ENCODE measurements at regions not wholly inside any gene's neighbourhood (a gene's known extent, or its start where the extent isn't known, plus 50 kb on each side); places are given as distances from the start of the nearest gene placed in this dataset.
A peak's percentile ranks its signal among the peaks of the same experiment; 100 is the strongest.

DNA sequence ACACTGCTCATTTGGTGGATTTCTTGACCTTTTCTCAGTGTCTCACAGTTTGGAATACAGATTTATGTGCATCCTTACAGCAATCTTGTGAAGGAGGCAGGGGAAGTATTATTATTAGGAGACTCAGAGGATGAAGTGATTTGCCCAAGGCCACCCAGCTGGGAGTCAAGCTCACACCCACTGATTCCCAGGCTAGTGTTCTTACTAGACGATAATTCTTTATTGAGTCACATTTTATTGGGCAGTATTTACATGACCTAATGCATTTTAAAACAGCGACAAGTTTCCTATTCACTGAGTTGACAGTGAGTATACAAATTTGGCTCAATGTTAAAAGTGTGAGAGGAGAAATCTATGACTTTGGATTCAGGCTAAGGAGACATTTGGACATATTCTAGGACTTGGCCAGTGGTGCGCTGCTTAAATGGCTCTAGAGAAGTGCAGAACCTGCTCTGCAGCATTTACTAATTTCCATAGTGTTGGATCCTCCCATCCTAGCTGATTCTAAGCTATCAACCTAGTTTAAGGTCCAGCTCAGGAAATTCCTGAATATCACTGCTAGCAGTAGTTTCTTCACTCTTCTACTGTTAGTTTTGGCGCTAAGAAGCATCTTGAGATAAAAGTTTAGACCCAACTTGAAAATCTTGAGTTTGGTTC lies 199.3 kb downstream of the MTX2 start:
- DNase-seq (ENCODE audit: low spot score) = no peak

DNA sequence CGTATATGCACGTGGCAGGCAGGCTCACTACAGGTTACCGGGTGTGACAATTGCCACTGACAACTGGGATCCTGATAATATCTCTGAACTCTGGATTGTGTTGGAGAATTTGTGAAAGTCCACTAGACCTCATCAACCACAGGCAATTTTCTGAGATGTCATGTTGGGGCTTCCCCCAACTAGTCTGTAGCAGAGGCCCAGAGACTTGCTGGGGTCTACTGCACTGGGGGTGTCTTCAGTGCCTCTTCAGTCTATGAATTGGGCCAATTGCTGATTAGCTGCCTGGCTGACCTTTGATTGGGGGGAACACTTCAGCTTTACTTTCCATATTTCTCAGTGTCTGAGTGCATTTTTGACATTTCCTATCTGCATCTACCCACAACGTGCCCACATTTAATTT lies 201.5 kb downstream of the MTX2 start:
- DNase-seq (ENCODE audit: low spot score) = no peak

DNA sequence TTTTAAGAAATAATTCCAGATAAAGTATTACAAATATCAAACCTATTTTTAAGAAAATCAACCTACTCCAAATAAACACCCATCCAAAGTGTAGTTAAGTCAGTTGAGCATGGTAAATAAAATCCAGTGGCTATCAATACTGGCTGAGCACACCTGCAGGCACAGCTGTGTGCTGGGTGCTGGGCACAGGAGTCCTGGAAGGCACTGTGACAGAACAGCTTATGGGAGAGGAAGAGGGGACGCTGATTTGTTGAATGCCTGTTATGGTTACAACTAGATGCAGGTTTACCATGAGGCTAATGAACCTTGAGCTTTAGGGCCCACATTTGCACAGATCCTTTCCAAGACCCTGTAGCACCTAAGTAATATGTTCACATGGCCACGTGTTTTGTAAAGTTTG lies 202.7 kb downstream of the MTX2 start:
- peak; percentile 56 for DNase-seq (ENCODE audit: low spot score)

DNA sequence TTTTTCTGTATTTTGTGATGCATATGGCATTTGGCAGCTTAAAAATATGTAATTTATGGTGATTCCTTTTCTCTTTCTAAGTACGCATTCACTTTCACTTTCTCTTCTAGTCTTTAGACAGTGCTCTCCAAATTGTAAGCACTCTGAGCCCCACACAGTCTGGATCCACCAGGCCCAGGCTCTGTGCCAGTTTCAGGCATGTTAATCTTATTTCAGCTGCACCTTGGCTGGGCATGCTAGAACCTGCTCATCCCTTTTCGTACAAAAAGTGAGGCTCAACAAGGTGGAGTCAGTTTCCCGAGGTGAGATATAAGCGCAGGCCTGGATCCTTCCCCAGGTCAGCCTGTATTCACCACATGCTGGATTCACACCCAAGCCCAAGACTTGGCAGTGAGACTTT lies 203.9 kb downstream of the MTX2 start:
- peak; percentile 43 for DNase-seq (ENCODE audit: low spot score)

DNA sequence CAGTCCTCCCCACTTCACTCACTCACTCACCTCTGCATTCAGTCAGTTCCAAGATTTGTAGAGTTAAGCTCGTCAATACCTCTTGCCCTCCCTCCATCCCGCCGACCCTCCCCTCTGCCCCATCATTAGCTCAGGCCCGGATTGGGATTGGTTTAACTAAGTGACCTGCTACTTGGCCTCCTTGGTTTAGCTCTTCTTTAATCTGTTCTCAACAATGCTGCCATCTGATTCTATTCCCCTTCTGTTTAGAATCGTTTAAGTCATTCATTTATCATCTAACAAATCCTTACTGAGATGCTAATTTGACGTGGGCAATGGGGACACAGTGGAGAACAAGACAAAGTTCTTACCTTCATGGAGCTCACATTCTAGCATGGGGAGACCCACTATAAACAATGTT lies 204.6 kb downstream of the MTX2 start:
- no peak for DNase-seq (ENCODE audit: low spot score)

DNA sequence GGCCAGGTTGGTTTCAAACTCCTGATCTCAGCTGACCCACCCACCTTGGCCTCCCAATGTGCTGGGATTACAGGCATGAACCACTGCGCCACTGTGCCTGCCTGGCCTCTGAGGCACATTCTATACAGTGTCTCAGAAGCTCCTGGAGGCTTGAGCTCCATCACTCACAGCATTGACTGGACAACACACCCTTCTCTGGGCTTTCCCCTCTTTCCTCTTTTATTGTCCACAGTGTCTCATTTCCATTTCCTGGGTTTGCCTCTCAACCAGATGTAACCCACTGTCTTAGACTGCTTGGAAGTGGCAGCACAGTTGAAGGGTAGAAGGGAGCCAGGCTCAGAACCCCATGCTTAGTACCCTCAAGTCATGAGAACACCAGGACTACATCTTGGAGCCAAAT lies 208.1 kb downstream of the MTX2 start:
- DNase-seq (ENCODE audit: low spot score) = no peak

DNA sequence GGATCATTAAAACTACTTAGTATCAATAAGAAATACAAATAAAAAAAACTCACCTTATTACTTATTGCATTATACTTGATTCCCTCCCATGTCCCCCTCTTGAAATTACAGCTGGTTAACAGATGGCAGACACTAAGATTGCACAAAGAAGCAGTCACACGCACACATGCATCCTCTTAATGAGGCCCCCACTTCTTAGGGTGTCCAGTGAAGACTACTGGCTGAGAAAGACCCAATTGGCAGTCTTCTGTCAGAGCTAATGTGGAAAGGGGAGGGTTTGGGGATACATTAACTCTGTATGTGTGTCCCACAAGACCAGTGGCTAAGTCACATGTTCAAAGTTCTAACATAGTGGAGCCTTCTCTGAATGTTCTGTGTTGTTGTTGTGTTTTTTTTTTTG lies 210.7 kb downstream of the MTX2 start:
- no peak for DNase-seq (ENCODE audit: low spot score)

DNA sequence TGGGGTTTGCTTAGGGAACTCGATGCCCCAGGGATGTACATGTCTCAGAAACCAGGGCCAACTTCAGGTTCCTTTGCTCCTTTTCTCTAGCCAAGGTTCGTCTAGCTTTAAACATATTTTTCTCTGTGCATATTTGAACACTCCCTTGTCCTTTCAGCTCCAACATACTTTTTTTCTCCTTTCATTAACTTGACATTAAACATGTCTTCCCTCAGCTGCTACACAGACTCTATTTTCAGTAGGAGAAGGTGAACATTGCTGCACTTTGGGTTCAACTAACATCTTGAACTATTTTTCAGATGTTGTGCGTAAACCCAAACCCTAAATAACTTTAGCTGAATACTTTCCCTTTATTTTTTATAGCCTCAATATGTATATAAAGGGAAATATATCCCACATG lies 212.9 kb downstream of the MTX2 start:
- no peak for DNase-seq (ENCODE audit: low spot score)

DNA sequence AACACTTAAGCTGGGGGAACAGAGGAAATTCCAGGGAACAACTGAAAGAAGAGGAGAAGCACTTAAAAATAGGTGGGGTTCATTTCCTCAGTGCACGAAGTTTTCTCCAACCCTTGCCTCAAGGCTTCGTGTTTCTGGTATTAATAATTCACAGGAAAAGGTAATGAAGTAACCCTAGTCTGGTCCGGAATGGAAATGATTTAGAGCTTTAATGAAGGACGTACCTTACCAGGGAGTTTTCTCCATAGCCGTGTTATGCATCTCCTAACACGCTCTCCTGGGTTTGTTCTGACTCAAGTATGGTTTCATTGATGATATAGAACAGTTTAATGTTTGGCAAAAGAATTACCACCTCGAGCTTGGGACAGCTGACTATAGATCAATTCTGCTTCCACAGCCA lies 214.2 kb downstream of the MTX2 start:
- no peak for DNase-seq (ENCODE audit: low spot score)

DNA sequence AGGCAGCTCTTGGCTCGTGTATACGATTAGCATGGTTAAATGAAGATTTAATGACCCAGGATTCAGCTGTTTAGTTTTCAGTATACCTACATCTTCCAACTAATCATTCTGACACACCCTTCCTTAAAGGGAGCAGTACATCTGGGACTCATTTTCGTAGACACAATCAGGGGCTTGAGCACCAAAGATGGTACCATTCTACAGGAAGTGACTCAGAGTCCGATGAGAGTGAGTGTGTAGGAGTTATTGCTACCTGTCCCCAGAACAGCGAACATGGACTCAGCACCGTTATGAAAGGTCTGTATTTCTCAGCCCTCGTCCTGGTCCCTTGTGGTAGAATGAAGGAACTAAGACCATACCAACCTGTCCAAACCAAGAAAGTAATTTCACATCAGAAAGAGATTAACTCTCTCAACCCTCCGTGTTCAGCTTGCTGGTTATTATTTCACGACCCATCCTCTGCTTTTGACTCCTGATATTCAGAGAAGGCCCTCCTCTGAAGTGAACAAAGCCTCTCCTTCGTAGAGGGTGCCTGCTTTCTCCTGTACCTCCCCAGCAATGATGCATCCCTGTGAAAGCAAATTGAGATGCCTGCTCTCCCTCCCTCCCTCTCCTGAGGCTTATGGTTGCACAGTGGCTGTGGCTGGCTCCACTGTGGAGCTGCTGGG lies 214.8 kb downstream of the MTX2 start:
- DNase-seq (ENCODE audit: low spot score) = no peak

DNA sequence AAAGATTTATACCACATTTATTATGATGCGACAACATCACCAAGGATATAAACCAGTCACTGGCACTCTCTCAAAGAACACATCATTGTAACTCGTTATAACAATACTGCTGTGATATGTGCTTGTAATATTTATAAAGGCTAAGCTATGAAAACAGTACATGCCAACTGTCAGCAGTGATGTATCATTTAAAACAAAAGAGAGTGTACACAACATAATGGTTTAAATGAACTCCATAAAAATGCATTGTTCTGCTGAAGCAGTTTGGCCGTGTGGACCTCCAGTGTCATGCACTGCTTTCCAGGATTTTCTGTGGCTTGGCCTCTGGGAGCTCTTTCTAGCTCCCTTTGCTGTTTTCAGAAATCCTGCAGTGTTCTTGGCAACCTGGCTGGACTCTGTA lies 215.6 kb downstream of the MTX2 start:
- no peak for DNase-seq (ENCODE audit: low spot score)

DNA sequence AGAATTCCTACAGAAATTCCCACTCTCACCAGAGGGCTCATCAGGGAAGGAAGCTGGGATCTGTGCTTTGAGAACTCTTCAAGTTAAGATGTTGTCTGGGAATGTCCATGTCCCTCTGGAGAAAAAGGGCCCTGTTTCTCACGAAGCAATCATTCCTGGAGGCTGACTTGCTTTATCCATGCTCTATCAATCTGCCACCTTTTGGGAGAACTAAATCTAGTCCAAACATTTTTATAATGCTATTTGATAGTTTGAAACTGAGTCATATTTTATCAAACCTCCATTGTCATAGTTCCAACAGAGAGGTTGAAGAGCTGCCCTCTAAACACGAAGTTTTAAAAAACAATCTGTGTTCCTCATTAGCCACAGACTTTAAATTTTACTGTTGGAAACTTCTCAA lies 219.2 kb downstream of the MTX2 start:
- DNase-seq (ENCODE audit: low spot score) = no peak

DNA sequence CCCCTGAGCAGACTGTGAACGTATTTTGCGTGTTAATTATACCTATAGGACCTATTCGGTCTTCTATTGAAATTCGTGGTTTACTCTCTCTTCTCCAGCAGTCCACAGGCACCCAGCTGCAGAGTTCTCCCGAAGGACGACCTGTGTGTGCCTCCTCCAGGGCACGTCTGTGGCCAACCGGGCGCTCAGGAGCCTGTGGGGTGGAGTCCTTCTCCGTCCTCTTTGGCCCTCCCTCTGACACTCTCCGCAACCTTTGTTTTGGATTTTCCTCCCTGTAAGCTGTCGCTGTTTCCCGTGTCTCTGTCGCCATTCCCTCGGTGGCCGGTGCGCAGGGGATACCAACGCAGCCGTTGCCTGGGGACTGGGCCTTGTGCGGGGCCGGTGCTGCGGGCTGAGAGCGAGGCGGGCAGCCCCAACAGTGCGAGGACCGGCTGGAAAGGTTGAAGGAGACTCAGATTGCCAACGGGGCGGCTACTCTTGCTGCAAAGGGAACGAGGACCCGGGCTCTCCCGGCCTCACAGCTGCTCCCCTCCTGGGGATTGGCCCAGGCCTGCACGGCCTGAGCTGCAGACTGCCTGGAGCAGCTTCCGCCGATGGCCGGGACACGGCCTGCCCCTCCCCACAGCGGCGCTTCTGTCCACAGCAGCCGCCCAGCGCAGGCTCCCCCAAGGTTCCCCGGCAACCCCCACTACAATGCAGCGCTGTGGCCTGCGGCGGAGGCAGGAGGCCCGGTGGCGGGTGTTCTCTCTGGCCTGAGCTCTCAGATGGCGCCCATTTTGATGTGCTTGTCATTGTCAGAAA lies 221.0 kb downstream of the MTX2 start:
- DNase-seq (ENCODE audit: low spot score) = no peak

DNA sequence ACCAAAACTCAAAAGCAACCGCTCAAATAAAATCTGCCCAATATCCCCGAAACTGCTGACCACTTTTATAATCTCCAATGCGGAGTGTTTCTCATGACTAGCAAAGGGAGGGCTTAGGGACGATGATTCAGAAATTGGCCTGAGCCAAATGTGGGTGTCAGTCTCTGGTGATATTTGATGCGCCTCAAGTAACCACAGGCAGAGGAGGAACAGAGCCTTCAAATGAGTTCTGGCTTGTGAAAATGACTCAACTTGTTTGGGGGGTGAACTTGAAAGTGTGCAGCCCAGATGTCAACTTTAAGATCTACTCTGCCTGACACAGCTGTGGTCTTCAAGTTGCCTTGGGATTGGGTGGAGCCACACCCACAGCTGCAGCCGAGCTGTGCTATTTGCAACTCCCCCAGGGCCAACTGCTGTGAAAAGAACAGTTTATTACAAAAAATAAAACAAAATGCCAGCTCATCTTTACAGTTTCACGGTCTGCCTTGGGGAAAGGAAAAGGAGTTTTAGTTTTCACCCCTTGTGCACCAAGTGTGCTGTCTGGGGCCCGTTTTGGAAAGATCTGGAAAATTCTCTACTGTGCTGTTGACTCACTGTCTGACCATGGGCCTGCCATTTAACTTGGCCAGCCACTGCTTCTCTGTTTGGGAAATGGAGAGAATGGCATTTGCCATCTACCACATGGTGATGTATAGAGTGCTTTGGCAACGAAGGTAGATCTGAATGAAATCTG lies 222.1 kb downstream of the MTX2 start:
- DNase-seq (ENCODE audit: low spot score) = peak; percentile 95

DNA sequence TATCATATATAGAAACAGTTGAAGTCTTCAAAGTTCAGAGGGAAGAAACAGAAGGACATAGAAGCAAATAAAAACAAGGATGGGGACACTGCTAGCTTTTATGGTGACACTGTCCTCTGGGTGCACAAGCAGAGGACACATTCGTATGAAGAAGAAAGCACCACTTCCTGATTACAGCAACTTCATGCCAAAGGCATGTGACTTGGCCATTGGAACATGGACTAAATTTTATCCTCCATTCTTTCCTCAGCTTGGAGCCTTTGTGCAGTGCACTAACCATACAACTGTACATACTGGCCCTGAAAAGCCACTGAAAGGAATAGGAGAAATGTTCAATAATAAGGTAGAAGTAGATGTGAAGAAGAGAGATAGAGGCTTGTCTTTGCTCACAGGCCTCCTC lies 223.3 kb downstream of the MTX2 start:
- DNase-seq (ENCODE audit: low spot score) = peak; percentile 55

DNA sequence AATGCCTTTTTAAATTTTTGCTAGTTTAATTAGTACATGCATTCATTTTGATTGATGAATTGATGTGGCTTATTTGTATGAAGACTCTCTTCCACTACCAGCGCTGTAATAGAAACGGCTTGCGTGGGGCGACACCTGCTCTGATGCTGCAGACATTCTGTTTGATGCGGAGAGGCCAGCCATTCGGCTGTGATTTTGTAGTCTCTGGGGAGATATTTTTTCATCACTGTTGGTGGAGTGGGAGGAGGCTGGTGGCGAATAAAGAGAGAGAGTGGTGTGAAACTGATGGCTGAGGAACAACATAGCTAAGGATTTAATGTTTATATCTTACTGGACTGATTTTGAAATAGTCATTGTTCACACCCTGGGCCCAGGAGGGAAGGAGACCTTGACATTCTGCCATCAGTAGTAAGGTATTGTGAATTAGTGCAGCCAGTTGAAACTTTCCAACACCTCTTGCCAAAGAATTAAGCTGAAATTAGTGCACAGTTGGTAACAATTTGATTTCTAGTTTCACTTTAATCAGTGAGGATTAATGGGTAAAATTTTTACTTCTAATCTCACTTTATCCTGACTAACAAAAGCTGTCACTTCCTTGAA lies 224.1 kb downstream of the MTX2 start:
- peak; percentile 96 for DNase-seq (ENCODE audit: low spot score)

DNA sequence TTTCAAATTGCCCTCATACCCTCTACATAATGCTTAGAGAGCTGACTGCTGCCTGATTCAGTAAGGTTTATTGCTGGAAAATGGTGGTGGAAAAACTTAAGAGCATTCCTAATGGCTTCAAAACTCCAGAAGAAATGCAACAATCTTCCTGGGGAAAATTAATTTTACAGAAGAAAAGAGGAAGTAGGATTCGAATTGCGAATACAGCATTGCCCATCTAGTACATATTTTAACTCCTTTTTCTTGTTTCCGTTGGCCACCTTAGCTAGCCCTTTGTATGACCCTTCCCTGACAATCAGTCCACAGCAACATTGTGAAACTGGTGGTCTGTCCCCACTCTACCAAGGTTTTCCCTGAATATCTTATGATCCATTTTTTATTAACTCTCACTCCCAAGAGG lies 224.7 kb downstream of the MTX2 start:
- DNase-seq (ENCODE audit: low spot score) = peak; percentile 36

DNA sequence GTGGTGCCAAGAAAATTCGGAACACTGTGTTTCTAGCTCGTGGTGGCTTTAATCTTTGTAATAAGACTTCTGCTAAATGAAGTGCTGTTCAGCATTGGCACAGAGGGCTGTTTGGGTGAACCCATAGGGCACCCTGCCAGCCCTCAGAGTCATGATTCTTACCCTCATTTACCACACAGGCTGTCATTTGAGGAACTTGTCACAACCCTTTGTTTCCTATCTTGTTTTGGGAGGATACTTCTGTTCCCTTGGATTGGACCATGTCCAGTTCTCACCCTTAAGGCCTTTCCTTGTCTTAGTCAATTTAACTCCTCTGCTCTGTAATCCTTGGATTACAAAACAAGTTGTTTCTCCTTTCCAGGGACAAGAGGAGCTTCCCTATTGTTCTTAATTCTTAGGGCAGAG lies 225.7 kb downstream of the MTX2 start:
- no peak for DNase-seq (ENCODE audit: low spot score)

DNA sequence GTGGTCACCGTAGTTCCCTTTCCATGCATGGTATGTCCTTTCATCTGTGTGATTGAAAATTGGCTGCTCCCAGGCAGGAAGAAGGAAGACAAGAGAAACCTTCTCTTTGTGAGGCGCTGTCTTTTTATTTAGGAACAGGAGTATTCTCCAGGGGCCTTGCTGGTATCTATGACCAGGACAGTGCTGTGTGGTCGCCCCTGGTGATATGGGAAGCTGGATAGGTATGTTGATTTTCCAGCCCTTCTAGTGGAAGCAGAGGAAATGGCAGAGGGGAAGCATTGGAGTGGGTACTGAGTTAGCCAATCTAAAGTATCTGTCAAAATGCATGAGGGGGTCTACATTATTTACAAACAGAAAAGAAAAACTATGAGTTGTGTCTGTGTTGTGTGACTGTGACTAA lies 226.6 kb downstream of the MTX2 start:
- DNase-seq (ENCODE audit: low spot score) = no peak

DNA sequence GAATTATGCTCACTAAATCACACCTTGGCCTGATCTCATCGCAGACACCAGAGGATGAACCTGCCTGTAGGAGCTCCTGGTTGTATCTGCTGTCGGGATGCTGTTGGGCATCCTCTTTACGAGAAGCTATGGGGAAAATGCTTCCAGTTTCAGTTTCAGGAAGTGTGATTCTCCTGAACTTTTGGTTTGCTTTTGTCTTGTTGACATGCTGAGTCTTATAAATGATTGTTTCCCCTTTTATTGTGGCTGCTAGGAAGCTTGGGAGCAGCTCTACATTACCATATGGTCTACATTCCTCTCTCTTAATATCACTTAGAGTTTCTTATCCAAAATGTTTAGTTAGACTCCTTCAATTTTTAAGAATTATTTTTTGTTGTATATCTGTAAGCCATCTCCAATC lies 227.5 kb downstream of the MTX2 start:
- DNase-seq (ENCODE audit: low spot score) = no peak

DNA sequence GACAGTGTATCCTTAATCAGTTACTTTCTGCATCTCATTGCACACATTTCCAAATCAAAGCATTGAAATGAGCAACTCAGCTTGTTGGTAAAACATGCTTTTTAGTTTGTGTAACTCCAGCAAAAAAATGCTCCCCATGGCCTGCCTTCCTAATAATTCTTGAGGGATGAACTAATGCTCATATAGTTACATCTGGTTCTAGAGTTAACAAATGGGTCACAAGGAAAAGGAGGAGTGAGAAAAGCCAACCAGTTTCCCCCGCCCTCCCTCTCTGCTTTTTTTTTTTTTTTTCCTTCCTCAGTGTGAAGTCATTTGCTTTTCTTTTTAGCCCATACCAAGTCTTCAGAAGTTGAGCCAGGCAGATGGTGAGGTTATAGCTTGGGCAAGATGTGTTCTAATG lies 231.7 kb downstream of the MTX2 start:
- DNase-seq (ENCODE audit: low spot score) = no peak

DNA sequence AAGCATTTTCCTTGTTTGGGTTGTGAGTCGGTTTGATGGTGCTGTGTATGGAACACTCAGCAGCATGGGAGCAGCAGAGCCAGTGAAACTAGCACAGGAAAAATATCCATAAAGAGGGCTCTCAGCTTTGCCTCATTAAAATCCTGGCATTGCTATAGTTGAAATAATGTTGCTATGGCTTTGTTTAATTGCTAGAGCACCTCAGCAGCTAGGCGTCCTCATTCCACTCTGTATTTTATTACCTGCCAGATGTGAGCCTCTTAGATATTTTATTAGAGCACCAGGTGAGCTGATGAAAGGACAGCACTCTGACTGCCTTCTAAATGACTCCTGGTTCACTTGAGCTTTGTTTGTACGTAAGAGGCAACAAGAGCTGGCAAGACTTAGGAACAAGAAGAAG lies 232.4 kb downstream of the MTX2 start:
- no peak for DNase-seq (ENCODE audit: low spot score)
